Sigmoid colon (tissue), 4 donors: ENCODE measurements at regions not wholly inside any gene's neighbourhood (a gene's known extent, or its start where the extent isn't known, plus 50 kb on each side); places are given as distances from the start of the nearest gene placed in this dataset.

Experiments
- POLR2AphosphoS5 ChIP-seq, 4 donors: sonication (generic); formaldehyde crosslinking; IDR thresholded peaks; one replicate each; pipeline ENCODE4 v1.6.1; 2017; ENCODE audit warnings: antibody characterized with exemption in 4 of 4
- TF ChIP-seq, protein P1 (sequence below), 4 experiments: fragments of 450-650 bp in 3 of 4; fragments of 200-600 bp in 1 of 4; IDR thresholded peaks; one replicate each; pipeline ENCODE4 v1.5.1; 2016 to 2019; ENCODE audit warnings: antibody characterized with exemption in 4 of 4, mild to moderate bottlenecking in 3 of 4, moderate library complexity in 2 of 4

DNA sequence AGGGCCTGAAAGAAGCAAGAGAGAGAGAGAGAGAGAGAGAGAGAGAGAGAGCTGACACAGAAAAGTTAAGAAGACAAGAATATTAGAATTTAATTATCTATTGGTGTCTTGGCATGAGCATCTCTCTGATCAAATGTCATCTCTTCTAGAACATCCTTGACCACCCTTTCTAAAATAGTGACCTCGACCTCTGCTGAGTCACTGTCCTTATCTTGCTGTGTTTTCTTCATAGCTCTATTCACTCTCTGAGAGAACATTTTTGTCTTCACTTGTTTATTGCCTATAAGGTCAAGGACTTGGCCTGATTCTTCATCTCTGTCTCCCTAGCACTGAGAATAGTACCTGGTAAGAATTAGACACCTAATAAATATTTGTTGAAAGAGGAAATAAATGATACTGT, 383.8 kb upstream of the RPS23 start:
- TF ChIP-seq, protein P1, sequence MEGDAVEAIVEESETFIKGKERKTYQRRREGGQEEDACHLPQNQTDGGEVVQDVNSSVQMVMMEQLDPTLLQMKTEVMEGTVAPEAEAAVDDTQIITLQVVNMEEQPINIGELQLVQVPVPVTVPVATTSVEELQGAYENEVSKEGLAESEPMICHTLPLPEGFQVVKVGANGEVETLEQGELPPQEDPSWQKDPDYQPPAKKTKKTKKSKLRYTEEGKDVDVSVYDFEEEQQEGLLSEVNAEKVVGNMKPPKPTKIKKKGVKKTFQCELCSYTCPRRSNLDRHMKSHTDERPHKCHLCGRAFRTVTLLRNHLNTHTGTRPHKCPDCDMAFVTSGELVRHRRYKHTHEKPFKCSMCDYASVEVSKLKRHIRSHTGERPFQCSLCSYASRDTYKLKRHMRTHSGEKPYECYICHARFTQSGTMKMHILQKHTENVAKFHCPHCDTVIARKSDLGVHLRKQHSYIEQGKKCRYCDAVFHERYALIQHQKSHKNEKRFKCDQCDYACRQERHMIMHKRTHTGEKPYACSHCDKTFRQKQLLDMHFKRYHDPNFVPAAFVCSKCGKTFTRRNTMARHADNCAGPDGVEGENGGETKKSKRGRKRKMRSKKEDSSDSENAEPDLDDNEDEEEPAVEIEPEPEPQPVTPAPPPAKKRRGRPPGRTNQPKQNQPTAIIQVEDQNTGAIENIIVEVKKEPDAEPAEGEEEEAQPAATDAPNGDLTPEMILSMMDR (IDR thresholded peaks at IDR 0.05), result no peak
- TF ChIP-seq POLR2AphosphoS5 (IDR thresholded peaks at IDR 0.05), result no peak
